Activated gamma-delta T cell (primary cell): ENCODE measurements at regions not wholly inside any gene's neighbourhood (a gene's known extent, or its start where the extent isn't known, plus 50 kb on each side); places are given as distances from the start of the nearest gene placed in this dataset.
"Not testable (repeated sequence)": the region's sequence is repeated elsewhere in the genome, so short reads cannot be mapped to it uniquely, and the experiment has no call there.

ENCODE experiments used
- DNase-seq: peaks from one replicate; lab custom pipeline; 2025; lab: John Stamatoyannopoulos, UW

DNA sequence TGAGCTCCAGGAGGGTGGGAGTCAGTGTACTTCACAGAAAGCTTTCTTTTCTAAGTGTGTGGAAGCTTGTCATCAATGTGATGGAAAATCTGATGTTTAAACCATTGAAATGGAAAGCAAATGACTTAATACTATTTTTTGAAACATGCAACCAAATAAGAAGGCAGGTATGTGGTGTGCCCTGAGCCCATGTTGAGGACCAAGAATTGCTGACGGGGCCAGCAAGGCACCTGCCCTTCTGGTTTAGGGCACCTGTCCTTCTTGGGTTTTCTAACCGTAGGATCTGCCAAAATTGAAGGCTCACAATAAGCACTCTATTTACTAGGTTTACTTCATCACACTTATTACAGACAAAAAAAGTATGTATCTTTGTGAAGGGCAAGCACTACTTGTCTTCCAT is 537.7 kb downstream of the SOCS6 start:
- no peak for DNase-seq

DNA sequence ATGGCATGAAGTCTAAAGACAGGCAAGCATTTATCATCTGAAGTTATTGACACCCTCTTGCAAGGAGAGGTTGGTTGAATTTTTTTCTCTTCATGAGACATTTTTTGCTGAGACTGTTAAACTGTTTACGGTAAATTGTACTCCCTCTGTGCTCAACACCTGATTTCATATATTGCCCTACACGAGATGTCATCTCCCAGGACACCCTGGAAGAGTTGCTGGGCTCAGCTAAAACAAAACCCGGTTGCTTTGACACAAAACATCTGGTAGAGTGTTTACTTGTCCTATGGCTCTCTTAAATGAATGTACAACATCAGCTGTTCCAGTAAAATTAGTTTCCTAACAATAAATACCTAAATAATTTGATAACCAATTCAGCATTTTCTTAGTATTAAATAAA is 533.8 kb downstream of the SOCS6 start:
- DNase-seq, result no peak

DNA sequence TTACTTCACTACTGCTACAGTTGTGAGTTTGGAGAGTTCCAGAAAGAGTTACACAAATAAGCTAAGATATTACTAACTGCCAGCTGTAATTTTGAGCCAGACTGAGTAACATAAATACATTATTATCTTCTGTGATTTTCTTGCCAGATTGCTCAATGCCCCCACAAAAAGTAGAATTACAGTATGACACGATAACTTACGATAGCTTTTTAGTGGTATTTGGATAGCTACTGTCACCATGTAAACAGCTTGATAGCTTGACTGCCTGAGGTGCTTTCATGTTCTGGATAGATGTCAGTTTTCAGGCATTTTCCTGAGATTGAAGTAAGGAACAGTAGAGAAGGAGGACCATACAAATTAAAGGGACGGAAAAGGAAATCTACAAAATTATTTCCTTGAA is 533.3 kb downstream of the SOCS6 start:
- DNase-seq, result no peak

DNA sequence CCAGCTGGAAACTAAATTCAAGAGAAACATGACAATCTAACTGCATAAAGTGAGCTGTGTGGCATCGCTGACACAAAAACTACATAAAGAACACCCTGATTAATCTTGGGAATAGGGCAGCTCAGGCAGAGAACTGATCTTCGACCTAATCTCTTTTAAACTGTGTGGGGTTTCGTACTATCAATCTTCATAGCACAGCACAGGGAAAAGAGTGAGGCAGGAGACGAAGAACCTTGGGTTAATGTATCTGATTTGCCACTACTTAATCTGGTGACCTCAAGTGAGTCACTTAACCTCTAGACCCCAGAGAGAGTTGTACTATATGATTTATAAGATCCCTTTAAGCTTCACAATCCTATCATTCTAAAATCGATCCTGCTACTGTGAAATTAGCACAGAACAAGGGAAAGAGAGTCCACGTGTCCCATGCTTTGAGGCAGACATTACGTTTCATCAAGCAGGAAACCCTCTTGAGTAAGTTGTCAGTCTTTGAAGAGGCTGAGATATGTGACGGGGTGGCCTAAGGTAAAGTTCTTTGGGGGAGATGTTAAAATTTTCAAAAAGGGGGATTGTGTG is 519.7 kb downstream of the SOCS6 start:
- DNase-seq, result no peak

DNA sequence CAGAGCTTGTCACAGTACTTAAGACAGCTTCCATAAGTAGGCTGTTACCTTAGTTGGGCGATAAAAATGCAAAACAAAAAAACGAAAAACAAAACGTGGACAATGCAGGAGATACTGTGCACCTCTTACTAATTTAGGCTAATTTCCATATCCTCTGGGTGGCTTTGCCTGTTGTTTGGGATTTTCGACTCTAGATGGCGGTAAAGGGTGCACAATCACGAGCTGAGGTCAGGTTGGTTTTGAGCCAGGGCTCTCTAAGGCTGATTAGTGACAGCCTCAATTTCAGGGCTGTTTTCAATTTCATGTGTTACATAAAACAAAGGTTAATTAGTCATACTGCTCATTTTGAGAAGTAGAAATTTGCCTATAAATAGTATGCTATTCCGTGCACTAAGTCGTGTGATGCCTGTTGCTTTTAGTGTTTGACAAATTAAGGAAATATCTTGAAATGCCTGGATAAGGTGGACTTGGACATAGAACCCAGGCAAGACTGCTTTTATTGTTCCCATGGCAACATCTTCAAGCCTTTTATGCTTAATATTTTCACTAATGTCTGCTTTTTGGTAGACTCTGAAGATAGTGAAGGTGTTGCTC is 493.1 kb downstream of the SOCS6 start:
- no peak for DNase-seq

DNA sequence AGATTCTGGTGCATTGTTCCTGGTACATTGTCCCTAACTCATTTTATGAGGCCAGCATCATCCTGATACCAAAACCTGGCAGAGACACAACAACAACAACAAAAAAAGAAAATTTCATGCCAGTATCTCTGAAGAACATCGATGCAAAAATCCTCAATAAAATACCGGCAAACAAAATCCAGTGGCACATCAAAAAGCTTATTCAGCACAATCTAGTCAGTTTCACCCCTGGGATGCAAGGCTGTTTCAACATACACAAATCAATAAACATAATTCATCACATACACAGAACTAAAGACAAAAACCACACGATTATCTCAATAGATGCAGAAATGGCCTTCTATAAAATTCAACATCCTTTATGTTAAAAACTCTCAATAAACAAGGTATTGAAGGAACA is 477.4 kb downstream of the SOCS6 start:
- DNase-seq, result not testable (repeated sequence)

DNA sequence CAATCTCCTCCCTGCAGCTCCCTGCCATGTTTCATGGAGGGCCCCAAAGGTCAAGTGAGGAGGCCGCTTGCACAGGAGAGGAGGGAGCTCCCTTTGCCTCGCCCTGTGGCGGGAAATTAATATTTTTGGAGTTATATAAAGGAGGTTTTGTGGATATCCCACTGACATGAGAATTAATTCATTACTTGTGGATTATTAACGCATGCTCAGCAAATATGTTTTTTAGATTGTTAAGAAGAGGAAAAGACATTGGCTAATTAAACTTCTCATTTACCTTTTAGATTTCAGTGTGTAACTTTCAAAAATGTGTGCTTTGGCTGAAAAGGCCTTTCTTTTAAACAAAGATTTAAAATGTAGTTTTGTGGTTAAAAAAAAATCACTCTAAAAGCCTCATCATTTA is 474.0 kb downstream of the SOCS6 start:
- DNase-seq, result no peak

DNA sequence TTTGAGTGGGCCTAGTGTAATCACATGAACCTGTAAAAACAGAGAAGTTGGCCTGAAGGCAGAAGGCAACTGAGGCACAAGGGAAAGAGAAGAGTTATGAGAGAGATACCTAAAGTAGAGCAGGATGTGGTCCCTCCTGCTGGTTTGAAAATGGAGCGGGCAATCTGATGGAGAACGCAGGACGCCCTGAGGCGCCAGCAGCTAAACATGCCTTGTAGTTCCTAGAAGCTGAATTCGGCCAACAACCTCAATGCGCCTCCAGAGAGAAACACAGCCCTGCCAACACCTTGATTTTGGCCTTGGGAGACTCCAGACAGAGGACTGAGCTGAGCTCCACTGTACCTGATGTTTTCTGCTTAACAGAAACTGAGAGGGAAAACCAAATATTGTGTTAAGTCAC is 469.9 kb downstream of the SOCS6 start:
- DNase-seq, result no peak

DNA sequence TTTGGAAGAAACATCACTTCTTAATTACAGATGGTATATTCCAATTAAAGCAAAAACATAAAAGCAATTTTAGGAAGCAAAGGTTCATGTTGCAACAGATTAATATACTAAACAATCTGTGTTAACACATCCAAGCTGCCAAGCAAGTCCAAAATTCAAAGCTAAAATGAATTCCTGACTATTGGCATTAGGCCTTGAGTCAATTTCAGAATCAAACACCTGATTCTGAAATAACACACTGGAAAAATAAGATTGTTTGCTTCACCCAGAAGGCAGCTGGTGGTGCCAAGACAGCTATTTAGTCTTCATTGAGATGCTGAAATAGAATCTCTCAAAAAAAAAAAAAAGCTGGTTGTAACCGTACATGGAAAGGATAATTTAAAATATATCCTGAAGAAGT is 465.6 kb downstream of the SOCS6 start:
- no peak for DNase-seq

DNA sequence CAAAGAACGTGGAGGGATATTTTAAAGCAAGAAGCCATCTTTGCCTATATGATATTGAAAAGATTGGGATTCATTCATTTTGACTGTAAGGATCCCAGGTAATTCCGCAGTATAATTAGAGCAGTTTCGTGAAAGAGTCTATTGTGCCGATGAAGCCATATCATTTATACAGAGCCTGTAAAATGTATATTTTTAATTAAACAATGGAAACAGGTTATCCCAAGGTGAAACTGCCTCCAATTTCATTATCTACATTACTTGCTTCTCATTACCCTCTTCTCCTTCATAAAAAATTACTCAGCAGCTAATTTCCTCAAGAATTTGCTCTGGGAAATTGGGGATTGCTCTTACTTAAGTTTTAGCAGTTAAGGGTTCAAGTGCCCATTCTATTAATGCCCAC is 444.1 kb downstream of the SOCS6 start:
- no peak for DNase-seq

DNA sequence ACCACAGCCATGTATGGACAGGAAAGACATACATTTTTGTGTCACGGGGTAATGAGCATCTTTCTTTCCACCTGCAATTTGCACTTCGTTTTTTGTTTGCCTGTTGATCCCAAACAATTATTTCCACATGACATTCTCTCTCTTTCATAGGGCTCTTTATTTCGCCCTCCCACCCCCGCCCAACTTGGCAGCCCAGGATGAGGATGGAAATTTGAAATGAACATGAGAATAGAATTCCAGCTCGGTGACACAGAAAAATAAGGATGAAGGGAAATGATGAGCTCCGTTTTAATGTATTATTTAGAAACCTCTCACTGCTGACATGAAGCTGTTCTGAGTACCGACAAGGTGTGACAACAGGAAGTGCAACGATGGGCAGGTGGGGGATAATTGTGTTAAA is 443.3 kb downstream of the SOCS6 start:
- DNase-seq, result no peak

DNA sequence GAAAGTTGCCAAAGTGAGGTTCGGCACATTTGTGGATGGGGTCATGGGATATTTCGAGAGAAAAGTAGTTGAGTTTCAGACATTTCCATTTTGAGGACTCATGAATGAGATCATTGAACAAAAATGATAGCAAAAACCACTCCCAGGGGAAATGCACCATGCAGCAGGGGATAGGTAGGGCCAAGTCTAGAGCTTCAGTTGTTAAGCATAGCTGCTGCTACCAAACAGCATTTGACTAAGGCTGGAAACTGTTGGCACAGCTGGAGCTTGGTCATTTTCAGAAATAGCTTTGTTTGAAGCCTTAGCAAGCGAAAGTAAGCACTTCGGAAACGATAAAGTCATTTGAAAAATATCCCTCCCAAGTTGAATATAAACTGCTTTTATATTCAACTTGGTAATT is 431.8 kb downstream of the SOCS6 start:
- DNase-seq, result no peak

DNA sequence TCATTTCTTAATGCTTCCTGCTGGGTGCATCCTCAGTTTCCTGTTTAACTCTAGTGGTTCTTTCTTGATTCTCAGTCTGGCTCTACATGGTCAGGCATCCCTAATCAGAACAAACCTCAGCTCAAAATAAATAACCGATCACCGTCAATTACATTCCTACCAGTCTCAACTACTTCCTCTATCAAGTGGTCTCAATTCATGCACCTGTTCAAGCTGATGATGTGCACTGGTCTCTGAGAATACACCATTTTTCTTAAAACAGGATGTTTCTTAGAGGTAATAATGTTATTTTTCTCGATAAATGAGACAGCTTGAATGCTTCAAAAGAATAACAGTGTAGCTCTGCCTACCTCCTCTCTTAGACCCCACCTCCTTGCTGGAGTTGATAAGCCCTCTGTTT is 420.9 kb downstream of the SOCS6 start:
- DNase-seq, result no peak

DNA sequence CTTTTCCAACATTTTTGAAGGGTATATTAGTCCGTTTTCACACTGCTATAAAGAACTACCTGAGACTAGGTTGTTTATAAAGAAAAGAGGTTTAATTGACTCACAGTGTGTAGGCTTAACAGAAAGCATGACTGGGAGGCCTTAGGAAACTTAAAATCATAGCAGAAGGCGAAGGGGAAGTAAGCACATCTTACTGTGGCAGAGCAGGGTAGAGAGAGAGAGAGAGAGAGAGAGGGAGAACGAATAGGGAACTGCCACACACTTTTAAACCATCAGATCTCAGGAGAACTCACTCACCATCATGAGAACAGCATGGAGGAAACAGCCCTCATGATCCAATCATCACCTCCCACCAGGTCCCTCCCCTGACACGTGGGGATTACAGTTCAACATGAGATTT is 420.3 kb downstream of the SOCS6 start:
- DNase-seq, result no peak

DNA sequence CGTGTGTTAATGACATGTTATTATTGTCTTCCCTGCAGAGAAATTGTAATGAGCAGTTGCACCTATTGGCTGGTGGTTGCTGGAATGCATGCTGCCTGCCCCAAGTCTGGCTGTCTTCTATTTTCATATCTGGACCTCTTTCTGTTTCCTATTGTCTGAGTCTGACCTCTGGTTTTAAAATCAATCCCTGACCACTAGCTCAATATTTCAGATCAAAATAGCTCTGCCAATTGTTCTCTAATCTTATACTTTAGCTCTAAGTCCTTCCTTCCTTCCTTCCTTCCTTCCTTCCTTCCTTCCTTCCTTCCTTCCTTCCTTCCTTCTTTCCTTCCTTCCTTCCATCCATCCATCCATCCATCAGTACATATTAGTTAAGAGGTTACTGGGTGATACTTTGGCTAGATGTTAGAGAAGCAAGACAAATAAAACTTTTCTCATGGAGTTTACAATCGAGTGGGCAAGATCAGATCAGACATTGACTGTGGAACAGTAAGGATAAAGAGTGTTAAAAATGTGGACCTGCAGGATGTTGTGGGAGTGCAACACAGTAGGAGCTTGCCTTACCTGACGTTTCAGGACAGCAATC is 417.1 kb downstream of the SOCS6 start:
- DNase-seq, result no peak

DNA sequence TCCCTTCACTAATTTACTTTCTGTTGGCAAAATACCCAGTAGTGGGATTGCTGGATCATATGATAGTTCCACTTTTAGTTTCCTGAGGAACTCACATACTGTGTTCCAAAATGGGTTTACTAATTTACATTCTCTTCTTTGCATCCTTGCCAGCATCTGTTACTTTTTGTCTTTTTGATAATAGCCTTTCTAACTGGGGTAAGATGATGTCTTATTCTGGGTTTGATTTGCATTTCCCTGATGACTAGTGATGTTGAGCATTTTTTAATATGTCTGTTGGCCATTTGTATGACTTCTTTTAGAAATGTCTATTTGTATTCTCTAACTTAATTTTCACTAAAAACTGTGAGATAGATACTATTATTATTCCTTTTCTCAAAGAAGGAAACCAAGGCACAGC is 411.7 kb downstream of the SOCS6 start:
- DNase-seq, result no peak

DNA sequence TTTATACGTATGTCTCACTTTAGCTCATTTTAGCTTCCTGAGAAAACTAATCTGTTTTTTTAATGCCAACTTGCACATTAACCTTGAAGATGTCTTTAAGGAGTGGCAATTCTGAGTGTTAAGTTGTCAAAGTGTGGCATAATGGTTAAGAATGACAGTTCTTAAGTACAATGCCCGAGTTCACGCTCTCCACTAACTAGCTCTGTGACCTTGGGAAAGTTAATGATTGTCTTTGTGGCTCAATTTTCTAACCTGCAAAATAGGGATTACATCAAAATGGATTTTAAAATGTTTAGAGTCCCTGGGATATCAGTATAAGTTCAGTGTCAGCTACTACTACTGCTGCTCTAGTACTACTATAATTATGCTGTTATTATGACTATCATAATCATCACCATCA is 409.7 kb downstream of the SOCS6 start:
- no peak for DNase-seq

DNA sequence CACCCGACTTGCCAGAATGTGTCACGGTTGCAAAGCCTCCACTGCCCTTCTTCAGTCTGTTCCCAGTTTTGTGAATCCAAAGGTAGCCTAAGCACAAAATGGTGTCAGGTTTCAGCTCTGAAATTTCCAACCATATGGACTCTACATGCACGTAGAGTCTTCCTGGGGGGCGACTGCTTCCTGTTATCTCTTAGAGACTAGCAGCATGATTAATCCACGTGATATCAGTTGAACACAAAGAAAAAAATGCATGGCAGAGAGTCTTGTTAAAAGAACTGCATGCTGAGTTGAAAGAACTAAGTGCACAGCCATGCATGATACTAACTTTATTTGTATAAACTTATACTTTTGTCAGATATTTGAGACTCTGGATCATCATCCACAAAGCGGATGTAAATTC is 404.4 kb downstream of the SOCS6 start:
- no peak for DNase-seq

DNA sequence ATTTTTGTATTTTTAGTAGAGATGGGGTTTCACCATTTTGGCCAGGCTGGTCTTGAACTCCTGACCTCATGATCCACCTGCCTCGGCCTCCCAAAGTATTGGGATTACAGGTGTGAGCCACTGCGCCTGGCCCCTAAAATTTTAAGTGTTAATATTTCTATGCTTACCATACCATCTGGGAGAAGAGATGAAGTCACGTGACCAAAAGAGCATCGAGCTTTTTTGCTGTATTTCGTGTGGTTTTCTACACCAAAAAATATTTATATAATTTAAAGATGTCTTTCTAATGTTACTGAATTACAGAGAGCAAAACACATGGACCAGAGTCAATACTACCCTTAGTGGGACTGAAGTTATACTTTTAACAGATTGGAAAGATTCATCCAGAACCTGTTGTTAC is 400.9 kb downstream of the SOCS6 start:
- not testable (repeated sequence) for DNase-seq

DNA sequence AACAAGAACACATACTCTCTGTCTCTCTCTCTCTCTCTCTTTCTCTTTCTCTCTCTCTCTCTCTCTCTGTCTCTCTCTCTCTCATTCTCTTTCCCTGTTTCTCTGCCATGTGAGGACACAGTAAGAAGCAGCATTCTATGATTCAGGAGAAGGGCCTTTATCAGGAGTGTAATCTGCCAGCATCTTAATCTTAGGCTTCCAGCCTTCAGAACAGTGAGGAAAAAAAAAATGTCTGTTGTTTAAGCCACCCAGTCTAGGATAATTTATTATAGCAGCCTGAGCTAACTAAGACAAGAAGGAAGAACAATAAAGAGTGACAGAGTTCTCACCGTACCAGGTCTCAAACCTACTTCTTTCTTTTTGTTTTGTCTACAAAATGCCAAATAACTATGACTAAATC is 399.4 kb downstream of the SOCS6 start:
- no peak for DNase-seq

DNA sequence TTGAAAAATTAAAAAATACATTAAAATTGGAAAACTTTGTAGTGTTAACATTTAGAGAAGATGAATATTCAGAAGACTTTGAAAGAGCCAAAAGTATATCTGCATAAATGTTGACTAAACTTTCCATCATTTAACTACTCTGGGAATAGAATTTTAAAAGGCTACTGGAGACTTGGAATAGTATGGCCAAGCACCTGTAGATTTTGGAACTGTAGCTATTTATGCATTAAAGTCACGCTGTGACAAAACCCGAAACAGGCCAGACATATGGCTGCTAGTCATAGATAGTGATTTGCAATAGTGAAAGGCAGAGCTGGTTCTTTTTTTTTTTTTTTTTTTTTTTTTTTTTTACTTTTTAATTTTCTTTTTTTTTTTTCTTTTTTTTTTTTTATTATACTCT is 396.0 kb downstream of the SOCS6 start:
- DNase-seq, result no peak

DNA sequence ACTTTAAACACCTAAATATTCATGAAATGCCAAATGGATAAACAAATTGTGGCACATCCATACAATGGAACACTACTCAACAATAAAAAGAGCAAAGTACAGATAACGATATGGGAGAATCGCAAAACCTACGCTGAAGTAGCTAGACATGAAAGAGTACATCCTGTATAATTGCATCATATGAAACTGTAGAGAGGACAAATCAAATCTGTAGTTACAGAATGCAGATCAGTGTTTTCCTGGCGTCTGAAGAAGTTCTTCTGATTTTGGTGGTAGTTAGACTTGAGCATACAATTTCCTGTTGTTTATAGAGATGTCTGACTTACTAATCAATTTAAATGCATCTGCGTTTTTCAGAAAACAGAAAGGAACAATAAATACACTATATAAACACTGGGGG is 394.4 kb downstream of the SOCS6 start:
- no peak for DNase-seq

DNA sequence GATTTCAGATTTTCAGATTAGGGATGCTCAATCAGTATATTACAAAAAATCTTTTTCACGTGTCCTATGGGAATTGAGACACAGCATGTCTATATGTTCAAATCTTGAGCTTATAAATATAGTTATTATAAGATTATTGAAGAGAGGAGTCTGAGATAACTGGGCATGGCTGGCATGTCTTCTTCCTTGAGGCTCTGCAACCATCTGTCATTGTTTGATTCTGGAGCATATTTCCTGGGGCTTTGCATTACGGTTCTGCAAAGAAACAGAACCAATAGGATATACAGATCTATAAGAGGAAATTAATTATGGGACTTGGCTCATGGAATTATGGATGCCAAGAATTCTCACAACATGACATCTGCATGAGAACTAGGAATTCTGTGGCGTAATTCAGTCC is 386.1 kb downstream of the SOCS6 start:
- DNase-seq, result no peak

DNA sequence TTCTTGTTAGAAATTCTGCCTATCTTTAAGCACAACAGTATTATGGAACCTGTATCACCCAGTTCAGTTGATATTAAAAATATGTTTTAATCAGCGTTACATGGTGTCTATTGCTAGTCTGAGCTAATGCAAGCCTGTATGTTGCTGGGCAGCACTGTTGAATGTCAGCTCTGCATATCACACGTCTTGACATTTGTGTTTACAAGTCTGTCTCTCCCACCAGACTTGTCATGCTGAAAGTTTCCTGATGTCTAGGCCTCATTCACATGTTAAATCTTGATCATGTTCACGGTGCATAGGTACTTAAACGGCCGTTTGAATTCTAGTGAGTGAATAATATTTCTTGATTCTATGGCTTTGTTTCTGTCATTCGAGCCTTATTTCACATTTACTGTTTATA is 385.0 kb downstream of the SOCS6 start:
- no peak for DNase-seq
